Endodermal cell (in vitro differentiated cells): ENCODE measurements at regions not wholly inside any gene's neighbourhood (a gene's known extent, or its start where the extent isn't known, plus 50 kb on each side); places are given as distances from the start of the nearest gene placed in this dataset.

Experiments
- DNase-seq: peaks from one replicate; pipeline ENCODE4 v3.0.0-alpha.2; 2017
- H3K27ac ChIP-seq: 2 replicates; pipeline ENCODE4 v1.5.1; 2013; ENCODE audit warnings: mild to moderate bottlenecking, low read depth, low read length, moderate library complexity
- H3K27me3 ChIP-seq: 2 replicates; pipeline ENCODE4 v1.6.1; 2013; ENCODE audit warnings: mild to moderate bottlenecking, low read length, moderate library complexity; ENCODE audit not compliant: insufficient read depth, control insufficient read depth, poor library complexity, severe bottlenecking
- H3K36me3 ChIP-seq: 2 replicates; pipeline ENCODE4 v1.7.0; 2013; ENCODE audit warnings: mild to moderate bottlenecking, low read length, moderate library complexity; ENCODE audit not compliant: control insufficient read depth, insufficient read depth
- H3K4me1 ChIP-seq: one replicate; pipeline ENCODE4 v1.7.0; 2013; ENCODE audit warnings: low read length; ENCODE audit not compliant: control insufficient read depth, insufficient read depth
- H3K4me3 ChIP-seq: 2 replicates; pipeline ENCODE4 v1.5.1; 2013; ENCODE audit warnings: mild to moderate bottlenecking, low read length, moderate library complexity
- H3K9ac ChIP-seq: 2 replicates; pipeline ENCODE4 v1.6.1; 2013; ENCODE audit warnings: mild to moderate bottlenecking, low read length, moderate library complexity; ENCODE audit not compliant: poor library complexity, severe bottlenecking; ENCODE audit errors: extremely low read depth
- H3K9me3 ChIP-seq: 2 replicates; pipeline ENCODE4 v1.6.1; 2013; ENCODE audit warnings: mild to moderate bottlenecking, low read length, moderate library complexity; ENCODE audit not compliant: control insufficient read depth
- H3K27ac Mint-ChIP-seq: 2 replicates; pipeline ENCODE4 v1.8.0; 2020; ENCODE audit warnings: mixed read lengths
- H3K27me3 Mint-ChIP-seq: 2 replicates; pipeline ENCODE4 v1.8.0; 2021; ENCODE audit warnings: mild to moderate bottlenecking, mixed read lengths; ENCODE audit not compliant: insufficient read depth
- H3K36me3 Mint-ChIP-seq: 2 replicates; pipeline ENCODE4 v1.8.0; 2020; ENCODE audit warnings: low read depth, mixed read lengths
- H3K4me1 Mint-ChIP-seq: 2 replicates; pipeline ENCODE4 v1.8.0; 2020; ENCODE audit warnings: mixed read lengths
- H3K4me3 Mint-ChIP-seq: 2 replicates; pipeline ENCODE4 v1.8.0; 2020; ENCODE audit warnings: mild to moderate bottlenecking, moderate library complexity, mixed read lengths
- H3K9me3 Mint-ChIP-seq: 2 replicates; pipeline ENCODE4 v1.8.0; 2020; ENCODE audit warnings: mild to moderate bottlenecking, mixed read lengths
- WGBS, 2 experiments: methylation state at CpG; one replicate each; pipeline versions ENCODE4 v1.1.5 to v1.1.7; 2013; ENCODE audit warnings: missing lambda C conversion rate in 2 of 2, mixed read lengths in 1 of 2; ENCODE audit not compliant: insufficient coverage in 1 of 2, insufficient read length in 1 of 2; 5-methylcytosine and 5-hydroxymethylcytosine counted together
- TF ChIP-seq, protein P1 (sequence below): fragments of 200-600 bp; sonication (generic); conservative IDR thresholded peaks from 2 replicates; pipeline ENCODE4 v1.5.0; 2021; ENCODE audit warnings: antibody characterized with exemption, mild to moderate bottlenecking

DNA sequence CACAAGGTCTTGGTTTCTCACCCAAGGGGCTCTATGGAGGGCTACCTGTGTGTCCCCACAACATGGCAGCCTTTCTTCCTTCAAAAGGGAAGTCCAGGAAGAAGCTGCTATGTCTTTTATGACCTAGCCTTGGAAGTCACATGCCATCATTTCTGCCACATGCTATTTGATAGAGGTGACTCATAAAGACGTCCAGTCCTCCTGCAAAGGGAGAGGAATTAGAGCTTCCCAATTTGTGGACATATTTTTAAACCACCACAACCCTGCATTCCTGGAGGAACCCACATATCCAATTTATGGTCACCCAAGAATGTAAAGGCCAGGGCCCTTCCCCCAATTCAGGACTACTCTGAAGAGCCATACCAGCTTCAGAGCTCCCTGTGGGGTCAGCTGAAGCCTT is 246.2 kb downstream of the CYP26B1 start:
- TF ChIP-seq, protein P1, sequence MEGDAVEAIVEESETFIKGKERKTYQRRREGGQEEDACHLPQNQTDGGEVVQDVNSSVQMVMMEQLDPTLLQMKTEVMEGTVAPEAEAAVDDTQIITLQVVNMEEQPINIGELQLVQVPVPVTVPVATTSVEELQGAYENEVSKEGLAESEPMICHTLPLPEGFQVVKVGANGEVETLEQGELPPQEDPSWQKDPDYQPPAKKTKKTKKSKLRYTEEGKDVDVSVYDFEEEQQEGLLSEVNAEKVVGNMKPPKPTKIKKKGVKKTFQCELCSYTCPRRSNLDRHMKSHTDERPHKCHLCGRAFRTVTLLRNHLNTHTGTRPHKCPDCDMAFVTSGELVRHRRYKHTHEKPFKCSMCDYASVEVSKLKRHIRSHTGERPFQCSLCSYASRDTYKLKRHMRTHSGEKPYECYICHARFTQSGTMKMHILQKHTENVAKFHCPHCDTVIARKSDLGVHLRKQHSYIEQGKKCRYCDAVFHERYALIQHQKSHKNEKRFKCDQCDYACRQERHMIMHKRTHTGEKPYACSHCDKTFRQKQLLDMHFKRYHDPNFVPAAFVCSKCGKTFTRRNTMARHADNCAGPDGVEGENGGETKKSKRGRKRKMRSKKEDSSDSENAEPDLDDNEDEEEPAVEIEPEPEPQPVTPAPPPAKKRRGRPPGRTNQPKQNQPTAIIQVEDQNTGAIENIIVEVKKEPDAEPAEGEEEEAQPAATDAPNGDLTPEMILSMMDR: no peak
- Mint-ChIP-seq H3K27ac (no peak overlapping the region), H3K4me1 (peaks cover 6% of the 10 kb centered on the region), H3K27me3 (peaks cover 16% of the 10 kb centered on the region), H3K9me3 (no peaks in the 10 kb centered on the region), H3K4me3 (no peak overlapping the region), H3K36me3 (no peaks in the 10 kb centered on the region)
- peak; percentile 16 for DNase-seq
- H3K27me3 ChIP-seq: peaks cover 10% of the 10 kb centered on the region
- H3K4me1 ChIP-seq: no peaks in the 10 kb centered on the region
- H3K36me3 ChIP-seq: no peaks in the 10 kb centered on the region
- H3K9ac ChIP-seq: no peak overlapping the region
- WGBS, 2 experiments: 80 to 83% methylated on average over 1 of the region's 1 CpG
- H3K4me3 ChIP-seq: no peak overlapping the region
- H3K27ac ChIP-seq: no peak overlapping the region
- H3K9me3 ChIP-seq: no peaks in the 10 kb centered on the region

DNA sequence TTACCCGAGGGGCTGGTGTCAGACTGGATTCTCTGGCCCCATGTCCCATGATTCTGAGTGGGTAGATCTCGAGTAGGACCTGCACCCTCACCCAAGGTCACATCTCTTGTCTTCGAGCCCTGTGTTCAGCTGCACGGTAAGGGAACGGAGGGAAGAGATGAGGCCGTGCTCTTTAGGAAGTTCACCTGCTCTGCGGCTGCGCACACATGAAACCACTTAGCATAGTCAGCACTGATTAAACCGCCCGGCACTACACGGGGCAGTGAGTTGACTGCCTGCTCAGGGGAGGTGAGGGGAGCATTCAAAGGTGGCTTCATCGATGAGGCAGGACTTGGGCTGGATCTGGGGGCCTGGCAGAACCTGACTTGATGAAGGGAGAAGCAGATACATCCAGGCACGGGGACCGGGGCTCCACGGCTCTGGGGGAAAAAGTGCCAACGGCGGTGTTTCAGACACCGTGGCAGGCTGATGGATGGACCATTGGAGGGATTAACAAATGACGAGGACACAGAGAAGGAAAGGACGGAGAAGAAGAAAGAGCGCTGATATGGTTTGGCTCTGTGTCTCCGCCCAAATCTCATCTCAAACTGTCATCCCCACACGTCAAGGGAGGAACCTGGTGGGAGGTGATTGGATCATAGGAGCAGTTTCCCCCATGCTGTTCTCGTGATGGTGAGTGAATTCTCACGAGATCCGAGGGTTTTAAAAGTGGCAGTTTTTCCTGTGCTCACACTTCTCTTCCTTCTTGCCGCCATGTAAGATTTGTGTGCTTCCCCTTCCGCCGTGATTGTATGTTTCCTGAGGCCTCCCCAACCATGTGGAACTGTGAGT is 248.6 kb downstream of the CYP26B1 start:
- peaks cover 6% of the 10 kb centered on the region for H3K27me3 ChIP-seq
- 90% methylated on average over 16 to 29 of the region's 29 CpGs for WGBS, 2 experiments
- Mint-ChIP-seq H3K4me3 (no peak overlapping the region), H3K9me3 (no peaks in the 10 kb centered on the region), H3K27ac (no peak overlapping the region), H3K4me1 (peaks cover 6% of the 10 kb centered on the region), H3K27me3 (peaks cover 10% of the 10 kb centered on the region), H3K36me3 (no peaks in the 10 kb centered on the region)
- H3K9ac ChIP-seq: no peak overlapping the region
- H3K9me3 ChIP-seq: no peaks in the 10 kb centered on the region
- no peaks in the 10 kb centered on the region for H3K36me3 ChIP-seq
- H3K4me1 ChIP-seq: no peaks in the 10 kb centered on the region
- H3K4me3 ChIP-seq: no peak overlapping the region
- H3K27ac ChIP-seq: no peak overlapping the region
- DNase-seq: peak; percentile 35
- TF ChIP-seq, protein P1: no peak

DNA sequence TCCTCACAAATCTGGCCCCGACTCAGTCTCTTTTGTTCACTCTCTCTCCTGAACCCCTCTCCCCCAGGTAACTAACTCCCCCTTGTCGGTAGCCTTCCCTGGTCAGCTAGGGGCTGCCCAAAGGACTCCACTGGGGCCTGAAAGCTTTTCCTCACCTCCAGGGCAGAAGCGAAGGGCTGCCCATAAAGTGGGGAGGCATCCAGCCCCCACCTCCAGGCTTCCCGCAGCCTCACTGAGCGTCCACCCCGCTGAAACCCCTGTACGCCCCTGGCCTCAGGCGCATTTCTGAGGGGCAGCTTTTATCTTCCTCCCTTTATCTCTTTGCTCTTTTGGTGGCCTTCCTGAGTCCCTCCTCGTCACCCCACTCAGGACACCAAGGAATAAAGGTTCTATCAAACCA is 249.3 kb downstream of the CYP26B1 start:
- Mint-ChIP-seq H3K4me1 (peaks cover 6% of the 10 kb centered on the region), H3K4me3 (no peak overlapping the region), H3K27ac (no peak overlapping the region), H3K36me3 (no peaks in the 10 kb centered on the region), H3K27me3 (peaks cover 10% of the 10 kb centered on the region), H3K9me3 (no peaks in the 10 kb centered on the region)
- Histone ChIP-seq H3K4me1 (no peaks in the 10 kb centered on the region), H3K4me3 (no peak overlapping the region), H3K9me3 (no peaks in the 10 kb centered on the region), H3K9ac (no peak overlapping the region), H3K27ac (no peak overlapping the region), H3K36me3 (no peaks in the 10 kb centered on the region), H3K27me3 (peaks cover 6% of the 10 kb centered on the region)
- TF ChIP-seq, protein P1: no peak
- DNase-seq: peak; percentile 24
- WGBS, 2 experiments: 93 to 97% methylated on average over 7 to 9 of the region's 9 CpGs
